Heart left ventricle (tissue), 13 donors: ENCODE measurements at regions not wholly inside any gene's neighbourhood (a gene's known extent, or its start where the extent isn't known, plus 50 kb on each side); places are given as distances from the start of the nearest gene placed in this dataset.

ENCODE experiments used
- CTCF ChIP-seq, 12 donors: fragments of 200-600 bp; sonication (generic) in 4 of 12; IDR thresholded peaks; one replicate each; pipeline versions ENCODE4 v1.5.0 to v1.8.0; 2018 to 2022; ENCODE audit warnings: antibody characterized with exemption in 12 of 12, mild to moderate bottlenecking in 5 of 12
- POLR2A ChIP-seq, 2 donors: fragments of 450-650 bp; IDR thresholded peaks; one replicate each; pipeline ENCODE4 v1.6.1; 2017; ENCODE audit warnings: antibody characterized with exemption in 2 of 2, mild to moderate bottlenecking in 2 of 2, moderate library complexity in 2 of 2
- donor health status: ischemic (EF 13 %, LVEDD 7.1; RV severe dilation, severe dysfunction).
- donor health status: DM: no; HTN: yes; CAD: no.
- donor health status: DM: no; HTN: no; CAD: no.
- donor health status: ischemic (EF 25% LVEDD 6.9; RV normal size, moderate dysfunction).
- donor health status: ischemic (EF 25% LVEDD 5.7; RV mildly dilated, moderate dysfunction).
- donor health status: ischemic (EF 35%, LVEDD 5.7; RV mildly dilated, moderate dysfunction).
- donor health status: nonischemic (EF 11% LVEDD 7.7; RV severe dilation, severe dysfunction).
- donor health status: DM: yes; HTN: yes; CAD: no.
- donor health status: PGD.
- donor health status: ischemic (EF 29% LVEDD 5.4; RV normal size, mild dysfunction).
- donor health status: nonischemic (EF 23%, LVEDD 6.1; RV moderate dilation, normal function).

GRCh38 chr2:15687720-15688119 is 96.1 kb downstream of the DDX1 start:
- TF ChIP-seq POLR2A (IDR thresholded peaks at IDR 0.05) (no peak), CTCF (IDR thresholded peaks at IDR 0.05) (no peak)
